Endothelial cell of umbilical vein (primary cell): ENCODE measurements at regions not wholly inside any gene's neighbourhood (a gene's known extent, or its start where the extent isn't known, plus 50 kb on each side); places are given as distances from the start of the nearest gene placed in this dataset.

ENCODE experiments used
- BruUV-seq: library from RNA; stranded (reverse); fragments of 400-500 nt; replicated peaks from 2 replicates; lab custom pipeline; 2021; lab: Mats Ljungman, UMichigan
- CTCF ChIA-PET: fragments of 300-600, 350-600 bp; sonication (Branson Sonifier 250); formaldehyde crosslinking; loops from one replicate; lab custom pipeline; 2021; ENCODE audit warnings: antibody characterized with exemption, inconsistent platforms; lab: Charles Lee
- POLR2A ChIA-PET: fragments of 300-600, 350-600 bp; sonication (Branson Sonifier 250); formaldehyde crosslinking; loops from one replicate; lab custom pipeline; 2021; ENCODE audit warnings: antibody characterized with exemption, inconsistent platforms; lab: Charles Lee
- DNase-seq: peaks from one replicate; pipeline ENCODE4 v3.0.0-alpha.2; 2011; ENCODE audit warnings: low read depth, low spot score
- FAIRE-seq: peaks from 2 replicates; lab custom pipeline; 2011; peaks lifted over from hg19 to GRCh38; lab: Jason Lieb, UNC
- H2AFZ ChIP-seq: 2 replicates; pipeline ENCODE4 v1.6.0; 2012; ENCODE audit warnings: low read depth, low read length, control low read depth, inconsistent platforms
- H3K27ac ChIP-seq: 2 replicates; pipeline ENCODE4 v1.5.1; 2011; ENCODE audit warnings: low read depth, mild to moderate bottlenecking, control low read depth, low read length, moderate library complexity; ENCODE audit not compliant: insufficient read depth
- H3K27me3 ChIP-seq, 2 experiments: 2 replicates each; pipeline versions ENCODE4 v1.6.0 to v1.6.1; 2011; ENCODE audit warnings: low read length in 2 of 2, mixed read lengths in 1 of 2; ENCODE audit not compliant: control insufficient read depth in 2 of 2, insufficient read depth in 2 of 2
- H3K36me3 ChIP-seq, 2 experiments: 2 replicates in 1 of 2; 3 replicates in 1 of 2; pipeline ENCODE4 v1.5.1; 2011; ENCODE audit warnings: low read length in 2 of 2, mild to moderate bottlenecking in 1 of 2, moderate library complexity in 1 of 2; ENCODE audit not compliant: control insufficient read depth in 2 of 2, insufficient read depth in 2 of 2; ENCODE audit errors: extremely low read depth in 1 of 2
- H3K4me1 ChIP-seq: 3 replicates; pipeline ENCODE4 v1.5.1; 2011; ENCODE audit warnings: mild to moderate bottlenecking, low read length; ENCODE audit not compliant: control insufficient read depth, insufficient read depth; ENCODE audit errors: extremely low read depth
- H3K4me2 ChIP-seq: 2 replicates; pipeline ENCODE4 v1.6.1; 2011; ENCODE audit warnings: low read length, control low read depth, mixed read lengths; ENCODE audit not compliant: insufficient read depth
- H3K4me3 ChIP-seq, 3 experiments: fragments of 200-600 bp in 1 of 3; sonication (generic), shearing (Covaris generic) in 1 of 3; replicated peaks in 1 of 3; 2 replicates each; pipeline ENCODE4 v1.5.1; 2011 to 2016; ENCODE audit warnings: control low read depth in 3 of 3, low read length in 3 of 3, mild to moderate bottlenecking in 2 of 3, inconsistent platforms in 1 of 3, low read depth in 1 of 3, moderate library complexity in 1 of 3; ENCODE audit not compliant: insufficient read depth in 1 of 3
- H3K79me2 ChIP-seq: 2 replicates; pipeline ENCODE4 v1.6.0; 2012; ENCODE audit warnings: low read length, inconsistent platforms; ENCODE audit not compliant: control insufficient read depth, insufficient read depth
- H3K9ac ChIP-seq: replicated peaks from 2 replicates; pipeline ENCODE3; 2011; ENCODE audit warnings: low read length, control low read depth; ENCODE audit not compliant: insufficient read depth; ENCODE audit errors: extremely low read depth
- H3K9me1 ChIP-seq: replicated peaks from 3 replicates; pipeline ENCODE4 v1.6.0; 2011; ENCODE audit warnings: mild to moderate bottlenecking, low read length; ENCODE audit not compliant: control insufficient read depth, insufficient read depth; ENCODE audit errors: extremely low read depth
- H3K9me3 ChIP-seq: replicated peaks from 2 replicates; pipeline ENCODE4 v1.5.1; 2012; ENCODE audit warnings: low read length, inconsistent platforms; ENCODE audit not compliant: control insufficient read depth, insufficient read depth
- H4K20me1 ChIP-seq: replicated peaks from 2 replicates; pipeline ENCODE3; 2011; ENCODE audit warnings: mild to moderate bottlenecking, low read length; ENCODE audit not compliant: control insufficient read depth, insufficient read depth; ENCODE audit errors: extremely low read depth
- CTCF ChIP-seq, 2 donors: IDR thresholded peaks; 1 replicate in 1 of 2; 2 replicates in 1 of 2; pipeline ENCODE4 v1.5.1; 2011; ENCODE audit warnings: low read length in 2 of 2, mild to moderate bottlenecking in 2 of 2, moderate library complexity in 2 of 2, control low read depth in 1 of 2, inconsistent platforms in 1 of 2, low read depth in 1 of 2; ENCODE audit not compliant: insufficient read depth in 1 of 2; ENCODE audit errors: extremely low read depth in 1 of 2
- EZH2 ChIP-seq: IDR thresholded peaks from 2 replicates; pipeline ENCODE4 v1.6.1; 2012; ENCODE audit warnings: borderline replicate concordance, low read depth, mild to moderate bottlenecking, moderate library complexity, low read length, inconsistent platforms; ENCODE audit not compliant: severe bottlenecking
- FOS ChIP-seq: IDR thresholded peaks from 2 replicates; pipeline ENCODE4 v1.6.1; 2011; ENCODE audit warnings: mild to moderate bottlenecking, low read length, moderate library complexity, borderline replicate concordance; ENCODE audit not compliant: insufficient read depth
- GATA2 ChIP-seq: IDR thresholded peaks from 2 replicates; pipeline ENCODE4 v1.7.0; 2011; ENCODE audit warnings: low read depth, mild to moderate bottlenecking, moderate library complexity, mixed read lengths, low read length; ENCODE audit not compliant: insufficient read length, insufficient read depth
- JUN ChIP-seq: IDR thresholded peaks from 2 replicates; pipeline ENCODE4 v1.6.1; 2011; ENCODE audit warnings: borderline replicate concordance, low read depth; ENCODE audit not compliant: insufficient read length, insufficient read depth
- MAX ChIP-seq: IDR thresholded peaks from 2 replicates; pipeline ENCODE4 v1.6.1; 2011; ENCODE audit not compliant: insufficient read depth, insufficient read length
- MYC ChIP-seq: IDR thresholded peaks from one replicate; pipeline ENCODE4 v1.6.1; 2011; ENCODE audit warnings: mild to moderate bottlenecking, low read depth, low read length
- POLR2A ChIP-seq: IDR thresholded peaks from 2 replicates; pipeline ENCODE4 v1.6.1; 2012; ENCODE audit warnings: low read depth, mild to moderate bottlenecking, control low read depth, low read length
- POLR2AphosphoS5 ChIP-seq: IDR thresholded peaks from 2 replicates; pipeline ENCODE4 v1.6.1; 2012; ENCODE audit warnings: low read depth, mild to moderate bottlenecking, control low read depth, low read length, moderate library complexity; ENCODE audit not compliant: insufficient read depth
- dilution Hi-C: fragments of 300-500 bp; cut with MboI; formaldehyde crosslinking; loops from one replicate; pipeline ENCODE4 v1.15.0; 2019; ENCODE audit warnings: low sequenced_read_pairs; ENCODE audit not compliant: extremely low pct_ligation_motif_present
- intact Hi-C: fragments of 100-400 bp; cut with micrococcal nuclease; formaldehyde crosslinking; loops from one replicate; pipeline ENCODE4 v1.10.0; 2022

- ChIA-PET POLR2A (no interaction called here), CTCF (no interaction called here)
- FAIRE-seq, result no peak
- H3K4me1 ChIP-seq, result no peaks in the 10 kb centered on the region
- H3K4me3 ChIP-seq, result no peak overlapping the region
- no peaks in the 10 kb centered on the region for H3K27me3 ChIP-seq
- dilution Hi-C loops (no loop called here), intact Hi-C loops (no loop called here)
- no peaks in the 10 kb centered on the region for H3K9me1 ChIP-seq
- no peaks in the 10 kb centered on the region for H3K79me2 ChIP-seq
- no peak overlapping the region for H3K9ac ChIP-seq
- DNase-seq, result no peak
- H3K9me3 ChIP-seq, result peaks cover 2% of the 10 kb centered on the region
- no peaks in the 10 kb centered on the region for H4K20me1 ChIP-seq
- H3K36me3 ChIP-seq, result no peaks in the 10 kb centered on the region
- H3K27ac ChIP-seq, result no peak overlapping the region
- no peak overlapping the region for H3K4me2 ChIP-seq
- H2AFZ ChIP-seq, result no peak overlapping the region
- TF ChIP-seq POLR2AphosphoS5 (no peak), EZH2 (no peak), CTCF (IDR thresholded peaks at IDR 0.05; ENCODE audit: extremely low read depth in 1 of 2, insufficient read depth in 1 of 2, low read depth in 1 of 2, low read length in 2 of 2) (no peak), FOS (no peak), MAX (no peak), MYC (no peak), POLR2A (no peak), GATA2 (no peak), JUN (no peak)
- no TSS peak for BruUV-seq
Observed at GRCh38 chr7:153152801-153153422, 393.4 kb downstream of the ACTR3B start.
